HEK293T (cell line): ENCODE measurements at regions not wholly inside any gene's neighbourhood (a gene's known extent, or its start where the extent isn't known, plus 50 kb on each side); places are given as distances from the start of the nearest gene placed in this dataset.

Source experiments
- BHLHE40 ChIP-seq: fragments of 450-650 bp; IDR thresholded peaks from 2 replicates; pipeline ENCODE4 v1.6.1; 2016; ENCODE audit warnings: mild to moderate bottlenecking, moderate library complexity, borderline replicate concordance
- CTBP1 ChIP-seq: fragments of 450-650 bp; IDR thresholded peaks from 2 replicates; pipeline ENCODE4 v1.6.1; 2016; ENCODE audit warnings: borderline replicate concordance
- FOXA1 ChIP-seq: fragments of 450-650 bp; IDR thresholded peaks from 2 replicates; pipeline ENCODE4 v1.6.1; 2016; ENCODE audit warnings: mild to moderate bottlenecking
- L3MBTL2 ChIP-seq: fragments of 450-650 bp; conservative IDR thresholded peaks from 2 replicates; pipeline ENCODE4 v1.6.1; 2016; ENCODE audit warnings: mild to moderate bottlenecking
- SP1 ChIP-seq: fragments of 450-650 bp; IDR thresholded peaks from 2 replicates; pipeline ENCODE4 v1.6.1; 2017
- SUZ12 ChIP-seq: fragments of 450-650 bp; IDR thresholded peaks from 2 replicates; pipeline ENCODE4 v1.6.1; 2016; ENCODE audit warnings: mild to moderate bottlenecking

DNA sequence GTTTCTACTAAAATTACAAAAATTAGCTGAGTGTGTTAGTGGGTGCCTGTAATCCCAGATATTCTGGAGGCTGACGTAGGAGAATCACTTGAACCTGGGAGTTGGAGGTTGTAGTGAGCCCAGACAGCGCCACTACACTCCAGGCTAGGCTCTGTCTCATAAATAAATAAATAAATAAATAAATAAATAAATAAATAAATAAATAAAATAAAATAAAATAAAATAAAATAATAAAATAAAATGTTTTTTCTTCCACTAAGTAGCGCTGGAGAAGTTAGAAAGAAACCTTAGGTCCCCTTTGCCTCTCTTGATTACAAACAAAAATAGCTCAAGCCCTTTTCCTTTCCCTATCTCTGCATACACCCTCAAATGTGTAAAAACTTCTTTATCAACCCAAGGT, 525.9 kb downstream of the IPMK start:
- TF ChIP-seq SP1 (no peak), FOXA1 (no peak), SUZ12 (no peak), L3MBTL2 (no peak), BHLHE40 (no peak), CTBP1 (no peak)
